ENCODE measurements at regions not wholly inside any gene's neighbourhood (a gene's known extent, or its start where the extent isn't known, plus 50 kb on each side); places are given as distances from the start of the nearest gene placed in this dataset.
"Not testable (repeated sequence)": the region's sequence is repeated elsewhere in the genome, so short reads cannot be mapped to it uniquely, and the experiment has no call there.

DNA sequence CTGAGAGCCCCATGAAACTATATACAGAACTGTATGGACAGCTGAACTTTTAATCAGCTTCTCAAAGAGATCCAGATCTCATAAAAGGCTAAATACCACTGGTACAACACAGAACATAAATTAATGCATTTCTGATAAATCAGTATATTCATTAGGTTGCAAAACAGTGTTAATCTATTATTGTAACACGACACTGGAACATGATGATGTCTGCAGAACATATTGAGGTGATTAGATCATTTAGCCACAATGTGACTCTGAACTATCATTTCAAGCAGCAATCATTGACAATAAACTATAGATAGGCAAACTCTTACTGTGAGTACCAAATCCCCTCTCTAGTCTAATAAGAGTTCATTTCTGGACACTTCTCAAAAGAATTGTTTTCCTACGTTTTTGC is 50.3 kb downstream of the GASK1B start:
- no peak for DNase-seq (ENCODE audit: low read depth, low spot score)

DNA sequence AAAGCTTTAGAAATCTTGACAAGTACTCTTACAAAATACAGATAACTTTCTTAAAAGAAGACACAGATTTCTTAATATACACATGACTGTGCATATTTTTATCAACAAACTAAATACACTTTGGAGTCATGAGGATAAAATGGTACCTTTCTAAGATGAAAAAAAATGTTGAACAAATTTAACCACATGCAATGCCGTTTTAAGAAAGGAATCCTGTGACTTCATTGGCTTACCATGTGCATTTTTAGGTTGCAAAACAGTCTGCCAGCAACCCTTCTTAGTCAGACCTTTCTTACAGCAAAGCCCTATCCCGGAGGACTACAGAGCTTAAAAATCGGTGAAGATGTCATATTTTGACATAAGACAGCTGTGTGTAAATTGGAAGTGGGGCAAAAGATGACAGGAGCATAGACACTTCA is 51.7 kb downstream of the GASK1B start:
- DNase-seq (ENCODE audit: low read depth, low spot score): peak; percentile 23

DNA sequence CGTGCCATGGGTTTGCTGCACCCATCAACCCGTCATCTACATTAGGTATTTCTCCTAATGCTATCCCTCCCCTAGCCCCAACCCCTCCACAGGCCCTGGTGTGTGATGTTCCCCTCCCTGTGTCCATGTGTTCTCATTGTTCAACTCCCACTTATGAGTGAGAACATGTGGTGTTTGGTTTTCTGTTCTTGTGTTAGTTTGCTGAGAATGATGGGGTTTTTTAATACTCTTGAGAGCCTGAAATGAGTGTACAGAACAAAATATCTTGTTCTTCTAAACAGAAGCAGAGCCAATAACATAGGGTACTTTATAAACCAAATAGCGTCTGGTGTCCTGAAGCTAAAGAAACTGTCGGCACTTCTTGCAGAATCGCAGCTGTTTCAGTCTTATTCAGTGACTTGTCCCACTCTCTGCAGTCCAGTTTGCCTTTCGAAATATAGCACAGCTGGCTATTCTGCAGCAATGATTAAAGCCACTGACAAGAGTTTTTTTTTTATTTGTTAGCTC is 52.1 kb downstream of the GASK1B start:
- peak; percentile 10 for DNase-seq (ENCODE audit: low read depth, low spot score)

DNA sequence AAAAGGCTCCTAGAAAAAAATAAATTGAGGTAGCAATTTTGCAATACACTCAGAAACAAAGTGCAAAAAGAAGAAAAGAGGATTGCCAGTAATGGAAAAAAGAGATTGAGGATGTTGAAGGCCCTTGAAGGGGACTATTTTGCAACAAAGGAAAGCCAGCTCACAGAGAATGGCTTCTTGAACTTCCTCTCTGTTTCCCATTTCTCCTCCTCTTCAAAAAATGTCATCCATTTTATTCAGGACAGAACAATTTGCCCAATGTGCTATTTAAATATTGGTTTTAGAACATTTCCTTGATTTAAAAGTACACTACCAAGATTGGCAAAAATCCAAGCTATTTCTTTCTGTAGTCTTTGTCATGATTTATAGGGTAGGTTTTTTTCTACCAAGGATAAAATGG is 60.2 kb downstream of the GASK1B start:
- no peak for DNase-seq (ENCODE audit: low read depth, low spot score)

DNA sequence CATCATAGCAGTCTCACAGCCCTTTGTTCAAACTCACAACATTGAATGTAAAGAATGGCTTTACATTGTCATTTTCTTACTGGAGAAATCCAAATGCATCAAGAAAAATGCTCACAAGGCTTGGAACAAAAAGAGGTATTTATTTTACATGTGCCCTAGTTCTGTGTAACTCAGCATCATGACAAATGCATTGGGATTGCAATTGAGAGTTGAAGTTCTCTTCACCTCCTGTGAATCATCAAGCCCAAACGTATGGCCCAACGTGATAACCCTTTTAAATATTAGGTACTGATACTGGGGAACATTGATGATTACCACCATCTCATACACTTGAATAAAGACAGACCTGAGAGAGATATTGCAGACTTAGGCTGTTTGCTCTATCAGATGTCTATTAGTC is 61.6 kb downstream of the GASK1B start:
- no peak for DNase-seq (ENCODE audit: low read depth, low spot score)

DNA sequence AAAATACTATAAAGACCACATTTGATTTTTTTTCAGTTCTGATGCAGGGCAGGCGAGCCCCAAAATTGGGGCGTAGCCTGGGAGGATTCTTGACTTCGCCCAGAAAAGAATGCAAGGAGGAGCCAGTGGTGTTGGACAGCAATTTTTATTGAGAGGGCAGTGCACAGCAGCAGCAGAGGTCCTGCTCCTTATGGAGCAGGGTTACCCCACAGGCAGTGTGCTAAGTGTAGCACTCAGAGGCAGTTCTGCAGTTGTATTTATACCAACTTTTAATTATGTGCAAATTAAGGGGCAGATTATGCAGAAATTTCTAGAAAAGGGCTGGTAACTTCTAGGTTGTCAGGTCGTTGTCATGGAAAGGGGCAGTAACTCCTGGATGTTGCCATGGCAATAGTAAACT is 69.9 kb downstream of the GASK1B start:
- DNase-seq (ENCODE audit: low read depth, low spot score): no peak

DNA sequence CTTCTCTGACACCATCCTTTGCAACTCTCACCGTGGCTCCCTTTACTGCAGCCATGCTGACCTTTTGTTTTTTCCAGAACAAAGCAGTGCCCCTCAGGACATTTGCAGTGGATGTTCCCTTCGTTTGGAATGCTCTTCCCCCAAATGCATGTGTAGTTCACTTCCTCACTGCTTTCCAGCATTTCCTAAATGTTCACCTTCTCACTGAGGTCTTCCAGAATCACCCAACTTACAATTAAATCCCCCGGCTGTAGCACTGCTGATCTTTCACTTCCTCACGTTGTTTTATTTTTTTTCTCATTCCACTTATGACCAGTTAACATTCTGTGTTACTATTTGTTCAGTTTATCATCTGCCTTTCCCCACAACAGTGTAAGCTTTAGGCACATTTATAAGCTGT is 73.1 kb downstream of the GASK1B start:
- DNase-seq (ENCODE audit: low read depth, low spot score): no peak

DNA sequence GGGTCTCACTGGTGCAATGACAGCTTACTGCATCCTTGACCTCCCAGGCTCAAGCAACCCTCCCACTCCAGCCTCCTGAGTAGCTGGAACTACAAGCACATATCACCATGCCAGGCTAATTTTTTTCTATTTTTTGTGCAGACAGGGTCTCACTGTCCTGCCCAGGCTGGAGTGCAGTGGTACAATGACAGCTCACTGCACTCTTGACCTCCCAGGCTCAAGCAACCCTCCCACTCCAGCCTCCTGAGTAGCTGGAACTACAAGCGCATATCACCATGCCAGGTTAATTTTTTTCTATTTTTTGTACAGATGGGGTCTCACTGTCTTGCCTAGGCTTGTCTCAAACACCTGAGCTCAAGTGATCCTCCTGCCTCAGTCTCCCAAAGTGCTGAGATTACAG is 74.0 kb downstream of the GASK1B start:
- no peak for DNase-seq (ENCODE audit: low read depth, low spot score)

DNA sequence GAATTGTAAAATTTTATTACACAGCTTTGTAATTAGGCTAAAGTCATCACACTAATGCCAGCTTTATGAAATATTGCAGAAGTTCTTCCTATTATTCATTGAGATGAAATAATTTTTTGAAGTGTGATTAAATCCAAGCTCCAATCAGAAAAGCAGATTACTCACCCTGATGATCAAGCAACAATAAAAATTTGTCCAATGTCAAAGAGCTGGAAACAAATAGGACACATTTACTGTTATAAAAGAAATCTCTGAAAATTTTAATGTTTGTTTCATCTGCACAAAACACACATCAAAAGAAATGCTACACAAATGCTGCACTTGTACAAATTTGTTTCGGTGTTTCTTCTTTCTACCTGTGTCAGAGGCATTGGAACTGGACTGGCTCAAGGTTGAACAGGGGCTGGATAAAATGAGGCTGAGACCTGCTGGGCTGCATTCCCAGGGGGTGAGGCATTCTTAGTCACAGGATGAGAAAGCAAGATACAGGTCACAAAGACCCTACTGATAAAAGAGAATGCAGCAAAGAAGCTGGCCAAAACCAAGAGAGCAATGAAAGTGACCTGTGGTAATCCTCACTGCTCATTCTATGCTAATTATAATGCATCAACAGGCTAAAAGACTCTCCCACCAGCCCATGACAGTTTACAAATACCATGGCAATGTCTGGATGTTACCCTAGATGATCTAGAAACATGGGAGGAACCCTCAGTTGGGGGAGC is 78.3 kb downstream of the GASK1B start:
- no peak for DNase-seq (ENCODE audit: low read depth, low spot score)

DNA sequence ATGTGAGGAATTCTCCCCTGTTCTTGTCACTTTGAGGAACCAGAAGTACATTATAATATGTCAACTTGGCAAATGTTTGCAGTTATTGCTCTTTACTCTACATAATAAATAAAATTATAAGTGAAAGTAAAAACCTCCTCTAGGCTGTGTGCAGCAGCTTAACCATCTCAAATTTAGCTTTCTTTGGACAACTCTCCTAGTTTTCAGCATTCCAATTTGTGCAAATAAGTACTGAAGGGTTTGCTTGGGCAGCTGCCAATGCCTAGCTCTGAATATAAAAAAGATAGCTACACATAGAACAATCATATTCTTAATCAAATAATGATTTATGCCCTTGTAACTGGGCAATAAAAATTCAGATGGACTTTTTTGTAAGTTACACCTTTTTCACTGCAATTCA is 82.5 kb downstream of the GASK1B start:
- peak; percentile 12 for DNase-seq (ENCODE audit: low read depth, low spot score)

DNA sequence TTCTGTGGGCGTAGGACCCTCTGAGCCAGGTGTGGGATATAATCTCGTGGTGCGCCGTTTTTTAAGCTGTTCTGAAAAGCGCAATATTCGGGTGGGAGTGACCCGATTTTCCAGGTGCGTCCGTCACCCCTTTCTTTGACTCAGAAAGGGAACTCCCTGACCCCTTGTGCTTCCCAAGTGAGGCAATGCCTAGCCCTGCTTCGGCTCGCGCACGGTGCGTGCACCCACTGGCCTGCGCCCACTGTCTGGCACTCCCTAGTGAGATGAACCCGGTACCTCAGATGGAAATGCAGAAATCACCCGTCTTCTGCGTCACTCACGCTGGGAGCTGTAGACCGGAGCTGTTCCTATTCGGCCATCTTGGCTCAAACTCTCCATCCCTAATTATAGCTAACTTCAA is 82.9 kb downstream of the GASK1B start:
- not testable (repeated sequence) for DNase-seq (ENCODE audit: low read depth, low spot score)

DNA sequence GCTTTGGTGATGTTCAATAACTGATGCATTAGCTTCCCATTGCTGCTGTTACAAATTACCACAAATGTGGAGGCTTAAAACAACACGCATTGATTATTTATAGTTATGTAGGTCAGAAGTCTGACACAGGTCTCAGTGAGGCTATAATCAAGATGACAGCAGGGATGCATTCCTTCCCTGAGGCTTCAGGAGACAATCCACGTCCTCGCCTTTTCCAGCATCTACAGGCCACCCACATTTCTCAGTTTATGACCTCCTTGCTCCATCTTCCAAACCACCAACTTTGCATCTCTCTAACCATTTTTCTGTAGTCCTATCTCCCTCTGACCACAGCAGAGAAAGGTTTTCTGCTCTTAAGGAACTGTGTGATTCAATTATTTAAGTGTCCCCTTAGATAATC is 92.5 kb downstream of the GASK1B start:
- no peak for DNase-seq (ENCODE audit: low read depth, low spot score)

DNA sequence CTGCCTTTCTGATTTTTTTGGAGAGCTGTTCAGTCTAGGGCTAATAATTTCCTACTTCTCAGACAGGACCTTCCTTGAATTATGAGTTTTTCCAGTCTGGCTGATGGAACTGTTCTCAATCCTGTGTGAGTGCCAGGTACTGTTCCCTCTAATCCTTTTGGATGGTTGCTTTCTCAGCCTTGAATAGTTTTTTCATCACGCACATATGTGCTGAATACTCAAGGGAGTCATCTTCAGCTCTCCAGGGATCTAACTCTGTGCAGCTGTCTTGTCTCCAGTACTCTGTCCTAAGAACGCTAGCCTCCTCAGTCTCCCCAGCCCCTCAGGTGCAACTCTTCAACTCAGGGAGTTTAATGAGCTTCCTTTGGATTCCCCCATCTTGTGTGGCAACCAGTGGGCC is 93.2 kb downstream of the GASK1B start:
- DNase-seq (ENCODE audit: low read depth, low spot score): no peak

DNA sequence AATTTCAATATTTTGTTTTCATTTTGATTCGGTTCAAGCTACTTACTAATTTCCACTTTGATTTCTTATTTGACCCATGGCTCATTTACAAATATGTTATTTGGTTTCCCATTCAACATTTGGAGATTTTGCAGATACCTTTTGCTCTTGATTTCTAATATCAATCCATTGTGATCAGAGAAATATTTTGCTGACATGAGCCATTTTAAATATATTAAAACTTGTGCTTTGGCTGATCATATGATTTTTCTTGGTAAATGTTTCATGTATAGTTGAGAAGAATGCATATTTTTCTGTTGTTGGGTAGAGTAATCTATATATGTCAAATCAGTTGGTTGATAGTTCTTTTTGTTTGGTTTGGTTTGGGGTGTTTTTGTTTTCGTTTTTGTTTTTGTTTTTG is 95.0 kb downstream of the GASK1B start:
- DNase-seq (ENCODE audit: low read depth, low spot score): no peak

DNA sequence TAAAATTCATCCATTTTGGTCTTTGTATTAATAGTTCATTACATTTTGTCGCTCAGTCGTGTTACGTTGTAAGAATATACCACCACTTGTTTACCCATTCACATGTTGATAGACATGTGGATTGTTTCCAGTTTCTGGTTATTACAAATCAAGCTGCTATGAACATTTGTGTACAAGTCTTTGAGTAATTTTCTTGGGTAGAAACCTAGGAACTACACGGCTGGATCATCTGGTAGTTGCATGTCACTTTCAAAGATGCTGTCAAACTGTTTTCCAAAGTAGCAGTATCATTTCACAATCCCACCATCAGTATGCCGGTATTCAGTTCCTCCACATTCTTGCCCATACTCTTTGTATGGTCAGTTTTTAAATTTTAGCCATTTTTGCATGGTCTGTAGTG is 98.0 kb downstream of the GASK1B start:
- no peak for DNase-seq (ENCODE audit: low read depth, low spot score)

DNA sequence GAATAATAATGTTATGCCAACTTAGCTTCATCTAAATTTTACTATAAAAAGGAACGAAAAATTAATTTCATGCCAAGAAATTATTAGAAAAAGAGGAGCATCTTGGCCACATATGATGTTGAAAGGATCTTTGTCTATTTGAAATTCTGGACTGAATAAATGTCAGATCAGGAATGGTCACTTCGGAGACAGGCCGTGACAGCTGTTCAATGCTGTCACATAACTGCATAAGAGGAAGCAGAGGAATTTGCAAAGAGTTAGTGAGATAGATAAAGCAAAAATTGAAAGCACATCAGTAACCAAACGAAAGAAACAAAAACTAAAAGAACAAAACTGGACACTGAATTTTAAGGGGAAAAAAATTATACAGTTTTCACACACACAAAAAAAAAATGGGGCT is 100.9 kb downstream of the GASK1B start:
- DNase-seq (ENCODE audit: low read depth, low spot score): no peak

DNA sequence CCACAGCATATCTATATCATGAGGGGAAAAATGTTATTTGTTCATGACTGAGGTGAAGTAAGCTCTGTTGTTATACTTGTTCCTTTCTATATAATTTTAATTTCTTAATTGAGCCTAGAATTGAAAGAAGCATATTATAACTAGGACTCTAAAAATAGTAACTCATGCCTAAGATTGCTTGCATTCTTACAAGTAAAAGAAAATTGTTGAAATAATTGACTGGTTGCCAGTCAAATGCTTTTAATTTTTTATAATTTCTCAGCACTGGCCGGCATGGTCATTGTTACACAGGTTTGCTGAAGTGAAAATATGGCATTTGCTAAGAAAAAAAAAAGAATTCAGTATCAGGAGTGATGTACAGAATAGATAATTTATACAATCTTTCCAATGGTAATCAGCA is 104.8 kb downstream of the GASK1B start:
- no peak for DNase-seq (ENCODE audit: low read depth, low spot score)

DNA sequence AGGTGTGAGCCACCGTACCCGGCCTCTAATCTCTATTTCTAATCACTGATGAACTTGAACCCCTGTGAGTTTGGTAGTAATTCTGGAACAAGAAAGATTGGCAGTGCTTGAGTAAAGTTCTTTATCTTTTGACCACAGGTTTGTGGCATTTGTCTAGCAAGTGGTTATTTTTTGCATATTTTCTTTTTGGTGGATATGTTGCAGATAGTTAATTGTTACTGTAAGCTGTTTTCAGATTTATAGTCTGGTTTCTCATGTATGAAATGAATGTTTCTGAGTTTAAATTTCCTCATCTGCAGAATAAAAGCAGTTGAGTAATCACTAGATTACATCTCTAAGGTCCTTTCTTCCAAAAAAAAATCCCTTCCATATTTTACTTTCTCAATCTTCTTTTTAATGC is 105.2 kb downstream of the GASK1B start:
- no peak for DNase-seq (ENCODE audit: low read depth, low spot score)

DNA sequence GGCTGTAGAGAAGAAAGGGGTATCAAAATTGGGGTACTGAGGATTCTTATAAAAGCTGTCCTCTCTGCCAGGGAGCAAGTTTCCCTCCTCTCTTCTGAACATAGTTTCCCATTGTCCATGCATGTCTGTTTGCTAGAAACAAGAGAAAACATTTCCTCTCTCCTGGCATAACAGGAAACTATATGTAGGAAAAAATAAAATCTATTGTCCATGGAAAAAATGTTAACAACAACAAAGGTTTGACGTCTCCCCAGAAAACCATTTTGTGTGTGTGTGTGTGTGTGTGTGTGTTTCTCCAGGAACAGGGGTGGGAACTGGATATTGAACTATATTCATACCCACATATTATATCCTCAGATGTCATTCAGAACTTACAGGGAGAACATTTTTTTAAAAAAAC is 107.2 kb downstream of the GASK1B start:
- no peak for DNase-seq (ENCODE audit: low read depth, low spot score)

DNA sequence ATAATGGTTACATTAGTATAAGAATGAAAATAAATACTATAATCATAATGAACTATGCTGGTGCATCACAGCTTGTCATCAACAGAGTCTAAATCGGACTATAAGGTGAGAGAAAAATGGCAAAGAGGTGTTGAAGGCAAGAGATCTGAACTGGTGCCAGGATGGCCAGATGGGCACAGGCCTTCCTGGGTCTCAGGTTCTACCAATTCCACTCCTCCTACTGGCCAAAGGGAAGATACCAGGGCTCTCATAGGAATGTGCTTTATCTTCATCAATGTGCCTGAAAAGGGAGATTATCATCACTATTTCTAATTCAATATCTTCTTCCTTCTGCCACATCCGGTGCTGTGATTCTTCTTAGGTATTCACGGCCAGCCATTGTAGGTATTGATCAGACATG is 107.6 kb downstream of the GASK1B start:
- no peak for DNase-seq (ENCODE audit: low read depth, low spot score)

DNA sequence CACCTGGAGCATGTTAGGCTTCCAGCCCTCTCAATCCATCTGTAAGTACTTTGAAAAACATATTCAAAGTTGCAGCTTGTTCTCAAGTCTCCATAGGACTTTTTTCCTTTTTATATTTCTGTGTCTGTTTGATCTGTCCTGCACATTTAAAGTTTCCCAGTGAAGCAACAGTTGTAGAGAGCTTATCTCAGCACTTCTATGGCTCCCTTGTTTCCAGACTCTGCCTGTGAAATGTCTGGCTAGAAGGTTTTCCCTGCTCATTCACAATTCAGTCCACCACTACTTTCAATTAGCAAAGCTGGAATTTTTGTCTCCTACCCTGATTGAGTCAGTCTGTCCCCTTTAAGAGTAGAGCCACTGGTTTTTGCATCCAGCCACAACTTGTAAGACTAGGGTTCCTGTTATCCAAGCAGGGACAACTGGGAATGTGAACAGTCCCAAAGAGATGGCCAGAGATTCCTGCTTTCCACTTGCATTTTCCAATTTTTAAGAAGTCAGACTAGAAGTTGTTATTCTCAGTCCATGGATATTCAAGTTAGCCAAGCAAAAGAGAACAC is 116.1 kb downstream of the GASK1B start:
- DNase-seq (ENCODE audit: low read depth, low spot score): no peak

DNA sequence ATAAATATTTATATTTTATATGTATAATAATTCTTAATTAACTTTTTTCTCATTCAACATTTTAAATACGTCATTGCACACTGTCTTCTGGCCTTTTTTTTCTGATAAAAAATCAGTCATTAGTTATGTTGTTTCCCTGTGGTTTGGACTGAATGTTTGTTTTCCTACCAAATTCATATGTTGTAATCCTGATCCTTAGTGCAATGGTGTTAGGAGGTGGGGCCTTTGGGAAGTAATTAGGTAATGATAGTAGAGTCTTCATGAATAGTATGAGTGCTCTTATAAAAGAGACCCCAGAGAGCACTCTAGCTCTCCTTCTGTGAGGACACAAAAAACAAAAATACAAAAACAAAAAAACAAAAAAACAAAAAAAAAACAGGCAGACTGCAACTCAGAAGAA is 117.2 kb downstream of the GASK1B start:
- DNase-seq (ENCODE audit: low read depth, low spot score): no peak

DNA sequence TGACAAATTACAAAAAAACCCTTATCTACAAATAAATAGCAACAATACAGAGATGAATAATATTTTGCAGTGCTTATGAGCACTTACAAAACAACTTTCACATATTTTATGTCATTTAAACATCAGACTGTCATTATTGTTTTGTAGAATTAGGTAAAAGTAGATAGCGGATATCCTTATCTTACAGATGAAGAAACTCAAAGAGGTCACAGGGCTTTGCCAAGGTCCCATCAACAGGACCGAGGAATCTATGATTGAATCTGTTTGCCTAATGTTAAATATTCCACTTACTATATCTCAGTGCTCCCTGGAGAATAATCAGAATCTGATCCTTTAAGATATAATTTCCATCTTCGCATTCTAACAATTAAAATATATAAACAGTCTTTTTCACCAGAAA is 119.0 kb downstream of the GASK1B start:
- no peak for DNase-seq (ENCODE audit: low read depth, low spot score)

DNA sequence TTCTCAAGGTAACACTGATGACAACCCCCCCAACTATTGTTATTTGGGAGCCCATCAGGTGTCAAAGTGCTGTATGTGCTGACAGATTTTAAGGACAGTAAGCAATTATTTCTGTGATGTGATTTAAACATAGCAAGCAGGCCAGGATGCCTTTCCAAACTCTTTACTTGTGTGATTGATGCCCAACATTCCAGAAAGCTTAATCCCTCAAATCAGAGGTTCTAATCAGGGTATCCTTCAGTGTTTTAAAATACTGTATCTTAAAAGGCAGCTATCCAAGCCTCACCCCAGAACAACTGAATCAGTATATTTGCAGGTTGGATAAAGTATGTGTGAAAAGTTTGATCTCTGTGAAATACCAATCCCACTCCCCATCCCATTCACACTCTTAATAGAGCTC is 119.7 kb downstream of the GASK1B start:
- no peak for DNase-seq (ENCODE audit: low read depth, low spot score)
